ENCODE measurements at regions not wholly inside any gene's neighbourhood (a gene's known extent, or its start where the extent isn't known, plus 50 kb on each side); places are given as distances from the start of the nearest gene placed in this dataset.

DNA sequence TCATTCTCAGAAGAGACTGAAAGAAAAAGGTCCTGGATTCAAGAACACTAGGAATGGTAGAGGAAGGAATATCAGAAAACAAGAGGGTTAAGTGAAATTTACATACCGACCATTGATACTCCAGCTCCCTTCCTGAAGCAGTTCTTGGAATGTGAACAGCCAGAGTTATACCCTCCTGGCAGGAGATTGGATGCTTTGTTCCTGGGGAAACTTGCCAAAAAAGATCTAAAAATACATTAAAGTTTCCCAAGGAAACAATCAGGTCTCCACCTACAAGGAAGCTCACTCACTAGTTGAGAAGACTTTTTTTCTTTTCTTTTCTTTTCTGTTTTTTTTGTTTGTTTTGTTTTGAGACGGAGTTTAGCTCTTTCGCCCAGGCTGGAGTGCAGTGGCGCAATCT is 91.1 kb downstream of the HLX start:
- Histone ChIP-seq H3K4me1 (ENCODE audit: insufficient read depth, low read length) (no peaks in the 10 kb centered on the region), H3K9me3 (ENCODE audit: low read length) (no peaks in the 10 kb centered on the region), H3K36me3 (ENCODE audit: insufficient read depth, low read length) (no peaks in the 10 kb centered on the region), H3K4me3 (ENCODE audit: low read length) (no peak overlapping the region), H3K27me3 (ENCODE audit: insufficient read depth, low read length, poor library complexity, severe bottlenecking) (no peaks in the 10 kb centered on the region), H3K27ac (ENCODE audit: low read depth, low read length) (no peak overlapping the region)
- H3K4me3 Mint-ChIP-seq, result no peak overlapping the region
- H3K36me3 Mint-ChIP-seq, result no peaks in the 10 kb centered on the region
- no peaks in the 10 kb centered on the region for H3K27me3 Mint-ChIP-seq
- no peak overlapping the region for H3K27ac Mint-ChIP-seq
- no peaks in the 10 kb centered on the region for H3K4me1 Mint-ChIP-seq
- ChIA-PET CTCF (no interaction called here), POLR2A (no interaction called here)
- no peak for DNase-seq
- peaks cover 0 to 4% (median 2%) of the 10 kb centered on the region in 5 donors for H3K9me3 Mint-ChIP-seq

DNA sequence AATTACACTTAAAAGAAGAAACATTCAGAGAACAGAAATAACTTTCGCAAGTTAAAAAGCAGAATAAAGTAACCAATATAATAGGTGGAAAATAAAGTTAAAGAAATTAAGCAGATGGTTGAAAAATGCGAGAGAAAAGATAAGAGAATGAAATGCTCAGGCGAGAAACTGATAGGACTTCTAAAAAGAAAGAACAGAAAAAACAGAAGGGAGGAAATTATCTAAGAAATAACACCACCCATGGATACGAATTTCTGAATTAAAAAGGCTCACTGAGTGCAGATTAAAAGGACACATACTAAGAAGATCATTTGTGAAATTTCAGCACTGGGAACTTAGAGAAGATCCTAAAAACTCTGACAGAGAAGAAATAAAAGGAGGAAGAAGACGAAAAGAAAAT is 92.0 kb downstream of the HLX start:
- no peak for DNase-seq
- H3K9me3 Mint-ChIP-seq, result peaks cover 0 to 4% (median 2%) of the 10 kb centered on the region in 5 donors
- no peaks in the 10 kb centered on the region for H3K9me3 ChIP-seq (ENCODE audit: low read length)
- POLR2A ChIA-PET, result no interaction called here
- H3K36me3 ChIP-seq (ENCODE audit: insufficient read depth, low read length), result no peaks in the 10 kb centered on the region
- H3K27me3 Mint-ChIP-seq, result no peaks in the 10 kb centered on the region
- no peaks in the 10 kb centered on the region for H3K36me3 Mint-ChIP-seq
- no peaks in the 10 kb centered on the region for H3K4me1 Mint-ChIP-seq
- no peak overlapping the region for H3K27ac ChIP-seq (ENCODE audit: low read depth, low read length)
- no peaks in the 10 kb centered on the region for H3K27me3 ChIP-seq (ENCODE audit: insufficient read depth, low read length, poor library complexity, severe bottlenecking)
- no peak overlapping the region for H3K4me3 Mint-ChIP-seq
- no peak overlapping the region for H3K27ac Mint-ChIP-seq
- CTCF ChIA-PET, result no interaction called here
- H3K4me1 ChIP-seq (ENCODE audit: insufficient read depth, low read length), result no peaks in the 10 kb centered on the region
- H3K4me3 ChIP-seq (ENCODE audit: low read length), result no peak overlapping the region

DNA sequence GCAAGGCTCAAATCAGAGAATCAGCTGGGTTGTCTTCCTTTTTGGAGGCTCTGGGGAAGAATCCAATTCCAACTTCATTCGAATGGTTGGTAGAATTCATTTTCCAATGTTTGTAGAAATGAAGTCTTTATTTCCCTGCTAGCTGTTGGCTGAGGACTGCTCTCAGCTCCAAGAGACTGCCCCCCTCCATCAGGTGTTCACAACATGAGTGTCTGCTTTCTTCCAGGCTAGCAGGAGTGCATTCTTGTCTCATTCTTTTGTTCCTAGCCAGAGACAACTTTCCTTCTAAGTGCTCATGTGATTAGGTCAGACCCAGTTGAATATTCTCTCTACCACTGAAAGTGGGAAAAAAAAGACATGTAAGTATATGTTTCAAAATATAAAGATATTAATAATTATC is 95.2 kb downstream of the HLX start:
- Mint-ChIP-seq H3K27ac (no peak overlapping the region), H3K36me3 (no peaks in the 10 kb centered on the region), H3K9me3 (peaks cover 0 to 4% (median 0%) of the 10 kb centered on the region in 5 donors), H3K4me3 (no peak overlapping the region), H3K27me3 (no peaks in the 10 kb centered on the region), H3K4me1 (no peaks in the 10 kb centered on the region)
- Histone ChIP-seq H3K27ac (ENCODE audit: low read depth, low read length) (no peak overlapping the region), H3K4me1 (ENCODE audit: insufficient read depth, low read length) (no peaks in the 10 kb centered on the region), H3K36me3 (ENCODE audit: insufficient read depth, low read length) (no peaks in the 10 kb centered on the region), H3K4me3 (ENCODE audit: low read length) (no peak overlapping the region), H3K27me3 (ENCODE audit: insufficient read depth, low read length, poor library complexity, severe bottlenecking) (no peaks in the 10 kb centered on the region), H3K9me3 (ENCODE audit: low read length) (no peaks in the 10 kb centered on the region)
- CTCF ChIA-PET, result no interaction called here
- POLR2A ChIA-PET, result no interaction called here
- DNase-seq, result no peak

DNA sequence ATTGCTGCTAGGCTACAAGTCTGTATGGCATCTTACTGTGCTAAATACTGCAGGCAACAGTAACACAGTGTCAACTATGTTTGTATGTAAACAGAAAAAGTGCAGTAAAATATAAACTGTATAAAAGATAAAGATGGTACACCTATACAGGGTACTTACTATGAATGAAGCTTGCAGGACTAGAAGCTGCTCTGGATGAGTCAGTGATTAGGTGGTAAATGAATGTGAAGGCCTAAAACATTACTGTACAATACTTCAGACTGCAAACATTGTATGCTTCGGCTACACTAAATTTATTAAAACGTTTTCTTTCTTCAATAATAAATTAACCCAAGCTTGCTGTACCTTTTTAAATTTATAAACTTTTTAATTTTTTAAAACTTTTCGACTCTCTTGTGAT is 97.1 kb downstream of the HLX start:
- H3K9me3 ChIP-seq (ENCODE audit: low read length), result no peaks in the 10 kb centered on the region
- H3K36me3 ChIP-seq (ENCODE audit: insufficient read depth, low read length), result no peaks in the 10 kb centered on the region
- H3K4me3 Mint-ChIP-seq, result no peak overlapping the region
- ChIA-PET POLR2A (no interaction called here), CTCF (no interaction called here)
- H3K4me1 ChIP-seq (ENCODE audit: insufficient read depth, low read length), result no peaks in the 10 kb centered on the region
- no peak overlapping the region for H3K27ac ChIP-seq (ENCODE audit: low read depth, low read length)
- no peaks in the 10 kb centered on the region for H3K27me3 ChIP-seq (ENCODE audit: insufficient read depth, low read length, poor library complexity, severe bottlenecking)
- no peak for DNase-seq
- peaks cover 0 to 4% (median 0%) of the 10 kb centered on the region in 5 donors for H3K9me3 Mint-ChIP-seq
- H3K27me3 Mint-ChIP-seq, result no peaks in the 10 kb centered on the region
- H3K27ac Mint-ChIP-seq, result no peak overlapping the region
- H3K4me1 Mint-ChIP-seq, result no peaks in the 10 kb centered on the region
- H3K36me3 Mint-ChIP-seq, result no peaks in the 10 kb centered on the region
- H3K4me3 ChIP-seq (ENCODE audit: low read length), result no peak overlapping the region

DNA sequence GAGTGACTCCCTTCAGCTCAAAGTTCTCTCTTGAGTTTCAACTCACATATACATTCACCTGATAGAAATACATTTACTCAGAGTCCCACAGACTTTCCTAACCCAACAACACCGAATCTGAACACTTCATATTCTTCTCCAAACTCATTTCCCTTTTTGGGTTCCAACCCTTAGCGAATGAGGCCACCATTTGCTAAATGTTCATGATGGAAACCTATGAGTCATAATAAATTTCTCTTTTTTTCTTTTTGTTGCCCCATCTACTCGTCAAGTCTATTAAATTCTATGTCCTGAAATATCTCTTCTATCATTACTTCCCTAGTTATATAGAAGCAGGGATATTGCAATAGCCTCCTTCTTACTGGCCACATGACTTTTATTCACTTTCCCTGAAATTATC is 100.1 kb downstream of the HLX start:
- Mint-ChIP-seq H3K27ac (no peak overlapping the region), H3K4me3 (no peak overlapping the region), H3K9me3 (peaks cover 0 to 2% (median 0%) of the 10 kb centered on the region in 5 donors), H3K4me1 (no peaks in the 10 kb centered on the region), H3K36me3 (no peaks in the 10 kb centered on the region), H3K27me3 (no peaks in the 10 kb centered on the region)
- POLR2A ChIA-PET, result no interaction called here
- no peaks in the 10 kb centered on the region for H3K4me1 ChIP-seq (ENCODE audit: insufficient read depth, low read length)
- H3K4me3 ChIP-seq (ENCODE audit: low read length), result no peak overlapping the region
- no peaks in the 10 kb centered on the region for H3K36me3 ChIP-seq (ENCODE audit: insufficient read depth, low read length)
- no peak for DNase-seq
- H3K27ac ChIP-seq (ENCODE audit: low read depth, low read length), result no peak overlapping the region
- no peaks in the 10 kb centered on the region for H3K27me3 ChIP-seq (ENCODE audit: insufficient read depth, low read length, poor library complexity, severe bottlenecking)
- H3K9me3 ChIP-seq (ENCODE audit: low read length), result no peaks in the 10 kb centered on the region
- CTCF ChIA-PET, result no interaction called here

DNA sequence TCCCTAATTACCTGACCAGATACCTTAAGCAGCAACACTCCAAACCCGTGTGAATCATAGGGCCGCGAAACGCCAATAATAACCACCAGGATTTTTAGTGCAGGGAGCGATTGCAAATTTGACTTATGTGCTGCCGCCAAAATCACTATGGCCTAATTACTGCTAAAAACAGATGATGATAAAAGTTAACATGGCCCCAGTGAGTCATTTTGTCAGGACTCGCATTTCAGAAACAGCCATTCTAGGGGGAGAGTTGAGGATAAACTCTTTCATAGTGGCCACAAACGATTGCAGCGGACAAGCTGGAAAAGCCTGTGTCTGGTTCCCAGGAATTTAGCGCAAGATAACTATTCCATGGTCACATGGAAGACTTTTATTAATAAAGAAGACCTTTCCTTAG is 103.4 kb downstream of the HLX start:
- Histone ChIP-seq H3K4me1 (ENCODE audit: insufficient read depth, low read length) (no peaks in the 10 kb centered on the region), H3K4me3 (ENCODE audit: low read length) (no peak overlapping the region), H3K9me3 (ENCODE audit: low read length) (no peaks in the 10 kb centered on the region), H3K27me3 (ENCODE audit: insufficient read depth, low read length, poor library complexity, severe bottlenecking) (no peaks in the 10 kb centered on the region), H3K27ac (ENCODE audit: low read depth, low read length) (no peak overlapping the region), H3K36me3 (ENCODE audit: insufficient read depth, low read length) (no peaks in the 10 kb centered on the region)
- no peak overlapping the region for H3K4me3 Mint-ChIP-seq
- no peak for DNase-seq
- POLR2A ChIA-PET, result no interaction called here
- no peak overlapping the region for H3K27ac Mint-ChIP-seq
- H3K4me1 Mint-ChIP-seq, result no peaks in the 10 kb centered on the region
- peaks cover 0 to 6% (median 4%) of the 10 kb centered on the region in 5 donors for H3K9me3 Mint-ChIP-seq
- H3K36me3 Mint-ChIP-seq, result no peaks in the 10 kb centered on the region
- H3K27me3 Mint-ChIP-seq, result no peaks in the 10 kb centered on the region
- CTCF ChIA-PET, result no interaction called here

DNA sequence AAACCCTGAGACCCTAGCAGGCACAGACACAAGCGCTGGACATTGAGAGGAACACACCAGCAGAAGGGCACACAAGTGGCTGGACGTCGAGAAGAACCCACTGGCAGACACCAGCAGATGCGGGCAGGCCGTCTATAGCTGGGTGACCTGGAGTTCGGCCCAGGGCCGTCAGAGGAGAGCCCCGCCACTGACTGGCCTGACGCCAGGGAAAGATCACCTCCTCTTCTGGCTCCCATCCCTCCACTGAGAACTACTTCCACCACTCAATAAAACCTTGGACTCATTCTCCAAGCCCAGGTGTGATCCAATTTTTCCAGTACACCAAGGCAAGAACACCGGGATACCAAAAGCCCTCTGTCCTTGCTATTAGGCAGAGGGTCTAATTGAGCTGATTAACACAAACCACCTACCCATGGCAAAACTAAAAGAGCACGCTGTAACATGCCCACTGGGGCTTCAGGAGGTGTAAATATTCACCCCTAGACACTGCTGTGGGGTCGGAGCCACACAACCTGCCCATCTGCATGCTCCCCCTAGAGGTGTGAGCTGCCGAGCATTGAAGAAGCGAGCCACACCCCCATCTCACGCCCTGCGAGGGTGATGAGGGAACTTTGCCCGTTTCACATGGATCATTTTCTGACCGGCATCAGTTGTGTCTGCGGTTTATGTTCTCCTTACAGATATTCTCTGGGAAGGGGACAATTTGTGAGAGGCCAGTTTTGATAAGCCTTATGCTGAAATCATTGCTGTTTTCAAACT is 104.8 kb downstream of the HLX start:
- no peak overlapping the region for H3K27ac ChIP-seq (ENCODE audit: low read depth, low read length)
- no peaks in the 10 kb centered on the region for H3K36me3 Mint-ChIP-seq
- no peak overlapping the region for H3K27ac Mint-ChIP-seq
- peaks cover 0 to 8% (median 4%) of the 10 kb centered on the region in 5 donors for H3K9me3 Mint-ChIP-seq
- DNase-seq, result no peak
- H3K27me3 Mint-ChIP-seq, result no peaks in the 10 kb centered on the region
- no peak overlapping the region for H3K4me3 Mint-ChIP-seq
- H3K4me3 ChIP-seq (ENCODE audit: low read length), result no peak overlapping the region
- H3K4me1 Mint-ChIP-seq, result no peaks in the 10 kb centered on the region
- no peaks in the 10 kb centered on the region for H3K27me3 ChIP-seq (ENCODE audit: insufficient read depth, low read length, poor library complexity, severe bottlenecking)
- ChIA-PET POLR2A (no interaction called here), CTCF (no interaction called here)
- no peaks in the 10 kb centered on the region for H3K9me3 ChIP-seq (ENCODE audit: low read length)
- H3K4me1 ChIP-seq (ENCODE audit: insufficient read depth, low read length), result no peaks in the 10 kb centered on the region
- no peaks in the 10 kb centered on the region for H3K36me3 ChIP-seq (ENCODE audit: insufficient read depth, low read length)

DNA sequence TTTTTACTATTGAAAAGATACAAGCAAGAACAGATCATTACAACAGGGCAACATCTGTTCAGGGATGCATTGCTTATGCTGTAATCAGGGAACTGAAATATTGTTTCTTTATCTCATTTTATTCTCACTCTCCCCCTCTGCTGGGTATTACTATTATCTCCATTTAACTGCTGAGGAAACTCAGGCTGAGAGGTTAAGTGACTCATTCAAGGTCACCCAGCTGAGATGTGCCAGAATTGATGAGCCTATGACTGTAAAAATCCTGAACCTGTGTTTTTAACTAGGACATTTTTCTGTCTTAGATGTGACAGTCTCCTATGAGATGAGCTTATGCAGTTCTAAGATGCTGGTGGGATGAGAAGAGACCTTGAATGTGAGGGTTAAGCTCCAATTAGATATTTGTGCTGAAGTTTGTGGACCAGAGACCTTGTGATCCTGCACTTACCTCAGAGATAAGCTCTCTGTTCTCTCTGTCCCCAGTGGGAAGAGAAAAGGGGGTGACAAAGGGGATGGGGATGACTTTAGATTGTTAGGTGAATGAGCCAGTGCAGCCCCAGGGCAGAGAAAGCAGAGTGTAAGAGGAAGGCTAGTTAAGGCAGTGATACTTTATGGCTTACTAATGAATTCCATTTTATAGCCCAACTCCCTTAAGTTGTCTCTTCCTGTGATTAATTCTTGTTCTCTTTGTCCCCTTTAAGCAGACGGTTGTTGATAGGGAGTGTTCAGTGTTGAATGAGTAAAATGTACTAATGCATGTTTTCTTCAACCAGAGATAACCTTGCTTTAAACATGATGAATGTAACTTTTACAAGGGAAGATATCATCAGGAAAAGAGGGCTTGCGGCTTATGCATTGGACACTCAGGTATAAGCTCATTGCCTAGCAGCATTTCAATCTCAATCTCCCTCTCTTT is 111.4 kb downstream of the HLX start:
- Histone ChIP-seq H3K9me3 (ENCODE audit: low read length) (no peaks in the 10 kb centered on the region), H3K4me1 (ENCODE audit: insufficient read depth, low read length) (no peaks in the 10 kb centered on the region), H3K4me3 (ENCODE audit: low read length) (no peak overlapping the region), H3K36me3 (ENCODE audit: insufficient read depth, low read length) (no peaks in the 10 kb centered on the region), H3K27ac (ENCODE audit: low read depth, low read length) (no peak overlapping the region), H3K27me3 (ENCODE audit: insufficient read depth, low read length, poor library complexity, severe bottlenecking) (no peaks in the 10 kb centered on the region)
- Mint-ChIP-seq H3K36me3 (no peaks in the 10 kb centered on the region), H3K4me1 (no peaks in the 10 kb centered on the region), H3K27ac (no peak overlapping the region), H3K9me3 (peaks cover 0 to 7% (median under 1%) of the 10 kb centered on the region in 5 donors), H3K4me3 (no peak overlapping the region), H3K27me3 (peaks cover 0 to 1% of the 10 kb centered on the region in 2 donors)
- ChIA-PET CTCF (no interaction called here), POLR2A (no interaction called here)
- no peak for DNase-seq

Measured in CD8-positive, alpha-beta memory T cell (primary cell).